Vagina (tissue), 2 donors: ENCODE measurements at regions not wholly inside any gene's neighbourhood (a gene's known extent, or its start where the extent isn't known, plus 50 kb on each side); places are given as distances from the start of the nearest gene placed in this dataset.

Experiments
- CTCF ChIP-seq, 3 experiments: fragments of 450-650 bp in 2 of 3; fragments of 200-600 bp in 1 of 3; sonication (generic) in 1 of 3; IDR thresholded peaks; one replicate each; pipeline ENCODE4 v1.5.1; 2017 to 2019; ENCODE audit warnings: antibody characterized with exemption in 3 of 3, mild to moderate bottlenecking in 2 of 3, moderate library complexity in 2 of 3
- POLR2A ChIP-seq, 2 donors: fragments of 450-650 bp; IDR thresholded peaks; one replicate each; pipeline ENCODE4 v1.6.1; 2017; ENCODE audit warnings: antibody characterized with exemption in 2 of 2, mild to moderate bottlenecking in 2 of 2, moderate library complexity in 2 of 2
- POLR2AphosphoS5 ChIP-seq, 2 donors: sonication (generic); formaldehyde crosslinking; IDR thresholded peaks; one replicate each; pipeline ENCODE4 v1.9.0; 2017; ENCODE audit warnings: antibody characterized with exemption in 2 of 2, mild to moderate bottlenecking in 2 of 2, low read depth in 1 of 2; ENCODE audit not compliant: insufficient read depth in 1 of 2

DNA sequence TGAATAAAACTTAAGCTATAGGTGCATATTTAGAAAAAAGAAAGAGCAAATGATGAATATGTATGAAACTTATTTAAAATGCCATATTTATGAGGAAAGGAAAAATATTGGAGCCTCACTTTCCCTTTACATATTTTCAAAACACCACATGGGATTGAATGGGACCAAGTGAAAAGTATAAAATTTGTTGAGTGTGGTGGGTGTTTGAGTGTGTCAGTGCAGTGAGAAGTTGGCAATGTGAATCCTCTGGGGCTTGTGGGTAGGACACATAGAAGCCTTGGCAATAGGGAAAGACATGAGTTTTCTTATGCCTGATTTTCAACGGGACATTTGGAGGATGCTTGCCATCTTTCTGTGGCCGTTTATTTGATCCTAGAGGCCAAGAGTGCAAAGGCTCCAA is 502.2 kb upstream of the CELF4 start:
- TF ChIP-seq CTCF (IDR thresholded peaks at IDR 0.05) (no peak), POLR2AphosphoS5 (IDR thresholded peaks at IDR 0.05; ENCODE audit: insufficient read depth in 1 of 2, low read depth in 1 of 2) (no peak), POLR2A (IDR thresholded peaks at IDR 0.05) (no peak)
